ENCODE measurements at regions not wholly inside any gene's neighbourhood (a gene's known extent, or its start where the extent isn't known, plus 50 kb on each side); places are given as distances from the start of the nearest gene placed in this dataset.

GRCh38 chr2:149763358-149763757 lies 175.8 kb upstream of the MMADHC start:
- no peak for TF ChIP-seq TOX (CRISPR knock-in tag; IDR thresholded peaks at IDR 0.05; ENCODE audit: borderline replicate concordance)
- no peak for TF ChIP-seq POU6F1 (CRISPR knock-in tag; IDR thresholded peaks at IDR 0.05; ENCODE audit: borderline replicate concordance, low read depth)
- no peak for TF ChIP-seq ARNTL (CRISPR knock-in tag; IDR thresholded peaks at IDR 0.05; ENCODE audit: borderline replicate concordance, low read depth)

All from SK-N-SH treated with all-trans-retinoic acid at 6 μM for 48 hours (cell line).